ENCODE measurements at regions not wholly inside any gene's neighbourhood (a gene's known extent, or its start where the extent isn't known, plus 50 kb on each side); places are given as distances from the start of the nearest gene placed in this dataset.
A peak's percentile ranks its signal among the peaks of the same experiment; 100 is the strongest.

- DNase-seq (ENCODE audit: low spot score), result no peak
- ChIA-PET POLR2A (ENCODE audit: low non-redundant PET) (interaction anchor here (0.8 kb wide), 1 partner anchor 273 kb away, joined by 4 read pairs; no protein-coding TSS in a partner anchor), CTCF (no interaction called here)
- no TSS peak for BruUV-seq (replicated peaks)
- Histone ChIP-seq H3K4me1 (ENCODE audit: insufficient read depth, low read length, poor library complexity, severe bottlenecking) (no peaks in the 10 kb centered on the region), H3K9me3 (ENCODE audit: low read depth, low read length, poor library complexity, severe bottlenecking) (no peaks in the 10 kb centered on the region), H3K36me3 (ENCODE audit: insufficient read depth, low read length, poor library complexity, severe bottlenecking) (no peaks in the 10 kb centered on the region), H3K27ac (ENCODE audit: low read depth, low read length, poor library complexity, severe bottlenecking) (no peak overlapping the region), H3K27me3 (replicated peaks; ENCODE audit: insufficient read depth, low read depth, low read length, poor library complexity) (no peaks in the 10 kb centered on the region), H3K4me3 (ENCODE audit: low read depth, low read length, poor library complexity, severe bottlenecking) (no peak overlapping the region)
- intact Hi-C loops (cut with micrococcal nuclease; ENCODE audit: unreplicated experiment), result no loop called here
- no peak for TF ChIP-seq EZH2 (IDR thresholded peaks at IDR 0.05; ENCODE audit: borderline replicate concordance, low read depth, low read length, poor library complexity, severe bottlenecking)
- TF ChIP-seq, protein P1, sequence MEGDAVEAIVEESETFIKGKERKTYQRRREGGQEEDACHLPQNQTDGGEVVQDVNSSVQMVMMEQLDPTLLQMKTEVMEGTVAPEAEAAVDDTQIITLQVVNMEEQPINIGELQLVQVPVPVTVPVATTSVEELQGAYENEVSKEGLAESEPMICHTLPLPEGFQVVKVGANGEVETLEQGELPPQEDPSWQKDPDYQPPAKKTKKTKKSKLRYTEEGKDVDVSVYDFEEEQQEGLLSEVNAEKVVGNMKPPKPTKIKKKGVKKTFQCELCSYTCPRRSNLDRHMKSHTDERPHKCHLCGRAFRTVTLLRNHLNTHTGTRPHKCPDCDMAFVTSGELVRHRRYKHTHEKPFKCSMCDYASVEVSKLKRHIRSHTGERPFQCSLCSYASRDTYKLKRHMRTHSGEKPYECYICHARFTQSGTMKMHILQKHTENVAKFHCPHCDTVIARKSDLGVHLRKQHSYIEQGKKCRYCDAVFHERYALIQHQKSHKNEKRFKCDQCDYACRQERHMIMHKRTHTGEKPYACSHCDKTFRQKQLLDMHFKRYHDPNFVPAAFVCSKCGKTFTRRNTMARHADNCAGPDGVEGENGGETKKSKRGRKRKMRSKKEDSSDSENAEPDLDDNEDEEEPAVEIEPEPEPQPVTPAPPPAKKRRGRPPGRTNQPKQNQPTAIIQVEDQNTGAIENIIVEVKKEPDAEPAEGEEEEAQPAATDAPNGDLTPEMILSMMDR (conservative IDR thresholded peaks at IDR 0.05; ENCODE audit: low read depth, low read length), result no peak
These were observed 86.4 kb downstream of the HAPSTR1 start for GRCh38 chr16:9177861-9178260.

DNA sequence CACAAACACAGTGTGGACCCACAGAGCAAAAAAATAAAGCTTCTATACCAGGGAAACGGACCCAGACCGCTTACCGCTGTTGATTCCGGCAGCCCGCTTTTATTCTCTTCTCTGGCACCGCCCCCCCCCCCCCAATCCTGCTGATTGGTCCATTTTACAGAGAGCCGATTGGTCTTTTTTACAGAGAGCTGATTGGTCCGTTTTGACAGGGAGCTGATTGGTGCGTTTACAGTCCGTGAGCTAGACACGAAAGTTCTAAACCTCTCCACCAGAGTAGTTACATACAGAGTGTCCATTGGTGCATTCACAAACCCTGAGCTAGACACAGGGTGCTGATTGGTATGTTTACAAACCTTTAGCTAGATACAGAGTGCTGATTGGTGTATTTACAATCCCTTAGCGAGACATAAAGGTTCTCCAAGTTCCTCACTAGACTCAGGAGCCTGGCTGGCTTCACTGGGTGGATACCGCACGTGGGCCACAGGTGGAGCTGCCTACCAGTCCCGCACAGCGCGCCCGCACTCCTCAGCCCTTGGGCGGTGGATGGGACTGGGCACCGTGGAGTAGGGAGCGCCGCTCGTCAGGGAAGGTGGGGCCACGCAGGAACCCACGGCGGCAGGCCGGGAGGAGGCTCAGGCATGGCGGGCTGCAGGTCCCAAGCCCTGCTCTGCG is 92.4 kb downstream of the HAPSTR1 start:
- POLR2A ChIA-PET (ENCODE audit: low non-redundant PET), result no interaction called here
- no TSS peak for BruUV-seq (replicated peaks)
- DNase-seq (ENCODE audit: low spot score), result no peak

DNA sequence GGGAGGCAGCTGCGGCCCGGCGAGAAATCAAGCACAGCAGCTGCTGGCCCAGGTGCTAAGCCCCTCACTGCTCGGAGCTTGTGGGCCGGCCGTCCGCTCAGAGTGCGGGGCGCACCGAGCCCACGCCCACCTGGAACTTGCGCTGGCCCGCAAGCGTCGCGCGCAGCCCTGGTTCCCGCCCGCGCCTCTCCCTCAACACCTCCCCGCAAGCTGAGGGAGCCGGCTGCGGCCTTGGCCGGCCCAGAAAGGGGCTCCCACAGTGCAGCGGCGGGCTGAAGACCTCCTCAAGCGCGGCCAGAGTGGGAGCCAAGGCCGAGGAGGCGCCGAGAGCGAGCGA is 92.9 kb downstream of the HAPSTR1 start:
- BruUV-seq (replicated peaks), result no TSS peak
- Histone ChIP-seq H3K27ac (ENCODE audit: low read depth, low read length, poor library complexity, severe bottlenecking) (peak overlapping the region; percentile 72), H3K36me3 (ENCODE audit: insufficient read depth, low read length, poor library complexity, severe bottlenecking) (no peaks in the 10 kb centered on the region), H3K27me3 (replicated peaks; ENCODE audit: insufficient read depth, low read depth, low read length, poor library complexity) (no peaks in the 10 kb centered on the region), H3K4me1 (ENCODE audit: insufficient read depth, low read length, poor library complexity, severe bottlenecking) (peaks cover 42% of the 10 kb centered on the region), H3K4me3 (ENCODE audit: low read depth, low read length, poor library complexity, severe bottlenecking) (no peak overlapping the region), H3K9me3 (ENCODE audit: low read depth, low read length, poor library complexity, severe bottlenecking) (no peaks in the 10 kb centered on the region)
- ChIA-PET POLR2A (ENCODE audit: low non-redundant PET) (no interaction called here), CTCF (interaction anchor here (0.6 kb wide), 1 partner anchor 25 kb away, joined by 4 read pairs; no protein-coding TSS in a partner anchor)
- DNase-seq (ENCODE audit: low spot score), result no peak
- intact Hi-C loops (cut with micrococcal nuclease; ENCODE audit: unreplicated experiment), result no loop called here
- no peak for TF ChIP-seq EZH2 (IDR thresholded peaks at IDR 0.05; ENCODE audit: borderline replicate concordance, low read depth, low read length, poor library complexity, severe bottlenecking)
- TF ChIP-seq, protein P1 (conservative IDR thresholded peaks at IDR 0.05; ENCODE audit: low read depth, low read length), result no peak

More for the DNA sequence above, 92.4 kb downstream of the HAPSTR1 start:
- H3K27ac ChIP-seq (ENCODE audit: low read depth, low read length, poor library complexity, severe bottlenecking), result no peak overlapping the region
- no peaks in the 10 kb centered on the region for H3K27me3 ChIP-seq (replicated peaks; ENCODE audit: insufficient read depth, low read depth, low read length, poor library complexity)
- no peak overlapping the region for H3K4me3 ChIP-seq (ENCODE audit: low read depth, low read length, poor library complexity, severe bottlenecking)
- H3K9me3 ChIP-seq (ENCODE audit: low read depth, low read length, poor library complexity, severe bottlenecking), result no peaks in the 10 kb centered on the region
- CTCF ChIA-PET, result interaction anchor here (0.6 kb wide), 1 partner anchor 25 kb away, joined by 4 read pairs; no protein-coding TSS in a partner anchor
- intact Hi-C loops (cut with micrococcal nuclease; ENCODE audit: unreplicated experiment), result no loop called here
- TF ChIP-seq, protein P1 (conservative IDR thresholded peaks at IDR 0.05; ENCODE audit: low read depth, low read length), result no peak
- no peak for TF ChIP-seq EZH2 (IDR thresholded peaks at IDR 0.05; ENCODE audit: borderline replicate concordance, low read depth, low read length, poor library complexity, severe bottlenecking)
- H3K4me1 ChIP-seq (ENCODE audit: insufficient read depth, low read length, poor library complexity, severe bottlenecking), result peaks cover 39% of the 10 kb centered on the region
- H3K36me3 ChIP-seq (ENCODE audit: insufficient read depth, low read length, poor library complexity, severe bottlenecking), result no peaks in the 10 kb centered on the region
